SK-MEL-5 (cell line): ENCODE measurements at regions not wholly inside any gene's neighbourhood (a gene's known extent, or its start where the extent isn't known, plus 50 kb on each side); places are given as distances from the start of the nearest gene placed in this dataset.
A peak's percentile ranks its signal among the peaks of the same experiment; 100 is the strongest.

ENCODE experiments used
- DNase-seq: peaks from one replicate; pipeline ENCODE4 v3.0.0-alpha.2; 2016; ENCODE audit warnings: low read depth, low spot score
- in situ Hi-C: cut with HindIII; loops from 2 replicates; pipeline ENCODE4 v1.10.0; 2016; ENCODE audit warnings: low sequenced_read_pairs, high pct_unique_total_duplicates, low pct_unique_long_range_greater_than_20kb

GRCh38 chr12:92529944-92530343 lies 172.8 kb upstream of the PLEKHG7 start:
- in situ Hi-C loops, result no loop called here

GRCh38 chr12:92528586-92528985 lies 174.2 kb upstream of the PLEKHG7 start:
- in situ Hi-C loops, result no loop called here

More at GRCh38 chr12:92529944-92530343, 172.8 kb upstream of the PLEKHG7 start:
- no peak for DNase-seq

GRCh38 chr12:92528097-92528496 lies 174.7 kb upstream of the PLEKHG7 start:
- no peak for DNase-seq
- in situ Hi-C loops, result no loop called here

More at GRCh38 chr12:92528586-92528985, 174.2 kb upstream of the PLEKHG7 start:
- DNase-seq, result no peak

GRCh38 chr12:92524489-92524888 lies 178.3 kb upstream of the PLEKHG7 start:
- in situ Hi-C loops, result no loop called here
- DNase-seq, result no peak

GRCh38 chr12:92520511-92520910 lies 182.3 kb upstream of the PLEKHG7 start:
- in situ Hi-C loops, result no loop called here
- no peak for DNase-seq

- peak; percentile 44 for DNase-seq
- in situ Hi-C loops, result no loop called here
Measured at GRCh38 chr12:92519284-92519683, 183.5 kb upstream of the PLEKHG7 start.

- in situ Hi-C loops, result no loop called here
- no peak for DNase-seq
Measured at GRCh38 chr12:92518071-92518470, 184.7 kb upstream of the PLEKHG7 start.

GRCh38 chr12:92516277-92516600 lies 186.6 kb upstream of the PLEKHG7 start:
- in situ Hi-C loops, result no loop called here
- DNase-seq, result no peak

GRCh38 chr12:92513231-92513730 lies 189.5 kb upstream of the PLEKHG7 start:
- in situ Hi-C loops, result no loop called here
- DNase-seq, result no peak

- DNase-seq, result no peak
Measured at GRCh38 chr12:92511786-92512185, 191.0 kb upstream of the PLEKHG7 start.

GRCh38 chr12:92509156-92509738 lies 193.5 kb upstream of the PLEKHG7 start:
- in situ Hi-C loops, result no loop called here
- DNase-seq, result no peak

More at GRCh38 chr12:92511786-92512185, 191.0 kb upstream of the PLEKHG7 start:
- in situ Hi-C loops, result no loop called here

GRCh38 chr12:92506891-92507290 lies 195.9 kb upstream of the PLEKHG7 start:
- no peak for DNase-seq
- in situ Hi-C loops, result no loop called here

GRCh38 chr12:92506460-92506859 lies 196.3 kb upstream of the PLEKHG7 start:
- in situ Hi-C loops, result no loop called here
- DNase-seq, result no peak

- DNase-seq, result no peak
- in situ Hi-C loops, result no loop called here
Measured at GRCh38 chr12:92505254-92506231, 197.2 kb upstream of the PLEKHG7 start.

GRCh38 chr12:92504594-92504981 lies 198.2 kb upstream of the PLEKHG7 start:
- in situ Hi-C loops, result no loop called here
- DNase-seq, result no peak

GRCh38 chr12:92503971-92504593 lies 198.7 kb upstream of the PLEKHG7 start:
- in situ Hi-C loops, result no loop called here

GRCh38 chr12:92503029-92503931 lies 199.5 kb upstream of the PLEKHG7 start:
- DNase-seq, result no peak
- in situ Hi-C loops, result no loop called here

More at GRCh38 chr12:92503971-92504593, 198.7 kb upstream of the PLEKHG7 start:
- DNase-seq, result no peak
